ENCODE measurements at regions not wholly inside any gene's neighbourhood (a gene's known extent, or its start where the extent isn't known, plus 50 kb on each side); places are given as distances from the start of the nearest gene placed in this dataset.
"Not testable (repeated sequence)": the region's sequence is repeated elsewhere in the genome, so short reads cannot be mapped to it uniquely, and the experiment has no call there.

DNA sequence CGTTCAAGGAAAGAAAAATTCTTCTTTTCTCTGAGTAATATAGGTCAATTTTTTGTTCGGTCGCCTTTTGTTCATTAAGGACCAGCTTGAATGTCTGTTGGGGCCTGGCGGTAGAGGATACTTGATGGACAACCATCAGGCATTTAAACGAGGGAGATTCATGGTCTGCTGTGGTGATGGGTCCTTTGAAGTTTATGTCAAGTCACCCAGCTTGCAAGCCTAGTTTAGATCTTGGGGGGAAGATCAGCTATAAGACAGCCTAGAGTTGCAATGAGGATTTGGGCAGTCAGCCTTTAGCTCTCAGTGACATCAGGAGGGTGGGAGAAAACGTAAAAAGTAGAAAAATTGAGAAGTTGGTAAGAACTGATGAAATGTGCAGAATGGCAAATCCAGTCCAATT is 80.2 kb upstream of the SPRY4 start:
- DNase-seq (ENCODE audit: low read depth): no peak

DNA sequence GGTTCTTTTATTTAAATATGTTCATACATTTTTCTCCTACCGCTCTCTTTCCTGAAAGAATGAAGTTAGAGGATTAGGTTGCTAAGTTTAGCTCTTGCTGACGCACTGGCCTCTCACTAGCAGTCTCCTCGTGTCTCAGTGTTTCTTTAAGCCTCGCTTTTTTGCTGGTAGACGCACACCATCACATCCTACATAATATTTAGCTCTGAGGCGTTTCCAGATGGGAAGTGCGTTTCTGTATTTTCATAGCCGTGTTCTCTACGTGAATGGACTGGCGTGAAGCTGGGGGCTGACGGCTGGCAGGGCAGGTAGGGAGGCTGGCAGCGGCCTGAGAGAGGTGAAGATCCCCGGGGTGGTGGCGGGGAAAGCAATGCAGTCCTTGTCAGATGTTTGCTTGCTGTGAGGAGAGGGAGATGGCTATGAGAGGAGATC is 79.2 kb upstream of the SPRY4 start:
- DNase-seq (ENCODE audit: low read depth): no peak

- DNase-seq (ENCODE audit: low read depth): no peak
Measured at GRCh38 chr5:142403583-142403982, 78.8 kb upstream of the SPRY4 start.

DNA sequence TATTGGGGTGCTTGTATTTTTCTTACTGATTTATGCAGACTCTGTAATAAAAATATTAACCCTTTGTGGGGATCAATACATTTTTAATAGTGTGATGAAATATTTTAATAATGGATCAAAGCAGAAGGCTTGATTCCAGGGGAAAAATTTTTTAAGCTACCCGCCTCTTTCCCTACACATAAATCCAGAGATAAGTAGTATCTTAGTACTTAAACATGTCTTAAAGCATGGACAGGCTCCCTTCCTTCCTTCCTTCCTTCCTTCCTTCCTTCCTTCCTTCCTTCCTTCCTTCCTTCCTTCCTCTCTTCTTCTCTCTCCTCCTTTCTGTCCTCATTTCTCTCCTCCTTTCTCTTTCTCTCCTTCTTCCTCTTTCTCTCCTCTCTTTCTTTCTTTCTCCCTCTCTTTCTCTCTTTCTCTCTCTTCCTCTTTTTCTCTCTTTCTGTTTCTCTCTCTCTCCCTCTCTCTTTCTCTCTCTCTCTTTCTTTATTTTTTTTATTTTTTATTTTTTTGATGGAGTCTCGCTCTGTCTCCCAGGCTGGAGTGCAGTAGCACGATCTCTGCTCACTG is 78.0 kb upstream of the SPRY4 start:
- DNase-seq (ENCODE audit: low read depth): no peak

GRCh38 chr5:142400415-142400814 is 75.6 kb upstream of the SPRY4 start:
- DNase-seq (ENCODE audit: low read depth): no peak

DNA sequence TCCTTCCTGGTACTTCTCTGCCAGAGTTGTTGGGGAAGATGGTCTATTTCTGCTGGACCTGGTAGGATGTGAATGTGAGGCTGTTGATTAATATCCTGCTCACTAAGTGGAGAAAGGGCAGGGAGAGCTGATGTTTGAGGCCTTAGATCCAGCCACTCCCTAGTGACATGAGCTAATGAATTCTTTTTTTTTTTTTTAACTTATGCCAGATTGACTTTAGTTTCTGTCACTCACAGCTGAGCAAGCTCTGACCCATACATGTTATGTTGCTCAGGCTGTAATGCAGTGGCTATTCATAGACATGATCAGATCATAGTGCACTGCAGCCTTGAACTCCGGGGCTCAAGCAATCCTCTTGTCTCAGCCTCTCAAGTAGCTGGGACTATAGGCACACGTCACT is 75.1 kb upstream of the SPRY4 start:
- no peak for DNase-seq (ENCODE audit: low read depth)

- DNase-seq (ENCODE audit: low read depth): no peak
Measured at GRCh38 chr5:142398730-142399055, 73.9 kb upstream of the SPRY4 start.

GRCh38 chr5:142398011-142398729 is 73.3 kb upstream of the SPRY4 start:
- DNase-seq (ENCODE audit: low read depth): not testable (repeated sequence)

- no peak for DNase-seq (ENCODE audit: low read depth)
Measured at GRCh38 chr5:142397178-142397577, 72.4 kb upstream of the SPRY4 start.

DNA sequence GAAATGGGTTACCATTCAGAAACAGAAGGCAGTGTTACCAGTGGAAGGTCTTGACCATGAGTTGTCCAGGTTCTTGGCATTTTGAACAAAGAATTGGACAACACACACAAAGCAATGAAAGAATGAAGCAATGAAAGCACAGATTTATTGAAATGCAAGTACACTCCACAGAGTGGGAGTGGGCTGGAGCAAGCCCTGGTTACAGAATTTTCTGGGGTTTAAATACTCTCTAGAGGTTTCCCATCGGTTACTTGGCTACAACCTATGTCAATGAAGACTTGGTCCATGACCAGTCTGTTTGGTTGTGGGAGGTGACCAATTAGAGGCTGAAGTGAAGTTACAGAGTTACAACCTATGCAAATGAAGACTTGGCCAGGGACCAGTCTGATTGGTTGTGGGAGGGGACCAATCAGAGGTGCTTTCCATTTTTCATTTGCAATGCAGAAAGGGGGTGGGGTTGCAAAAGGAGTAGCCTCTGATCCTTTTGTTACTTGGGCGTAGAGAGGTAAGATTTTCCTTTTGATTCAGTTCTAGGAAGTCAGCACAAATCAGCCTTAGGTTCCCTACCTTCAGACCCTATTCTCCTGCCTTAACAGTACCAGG is 71.7 kb upstream of the SPRY4 start:
- no peak for DNase-seq (ENCODE audit: low read depth)

- DNase-seq (ENCODE audit: low read depth): no peak
Measured at GRCh38 chr5:142395334-142395733, 70.5 kb upstream of the SPRY4 start.

DNA sequence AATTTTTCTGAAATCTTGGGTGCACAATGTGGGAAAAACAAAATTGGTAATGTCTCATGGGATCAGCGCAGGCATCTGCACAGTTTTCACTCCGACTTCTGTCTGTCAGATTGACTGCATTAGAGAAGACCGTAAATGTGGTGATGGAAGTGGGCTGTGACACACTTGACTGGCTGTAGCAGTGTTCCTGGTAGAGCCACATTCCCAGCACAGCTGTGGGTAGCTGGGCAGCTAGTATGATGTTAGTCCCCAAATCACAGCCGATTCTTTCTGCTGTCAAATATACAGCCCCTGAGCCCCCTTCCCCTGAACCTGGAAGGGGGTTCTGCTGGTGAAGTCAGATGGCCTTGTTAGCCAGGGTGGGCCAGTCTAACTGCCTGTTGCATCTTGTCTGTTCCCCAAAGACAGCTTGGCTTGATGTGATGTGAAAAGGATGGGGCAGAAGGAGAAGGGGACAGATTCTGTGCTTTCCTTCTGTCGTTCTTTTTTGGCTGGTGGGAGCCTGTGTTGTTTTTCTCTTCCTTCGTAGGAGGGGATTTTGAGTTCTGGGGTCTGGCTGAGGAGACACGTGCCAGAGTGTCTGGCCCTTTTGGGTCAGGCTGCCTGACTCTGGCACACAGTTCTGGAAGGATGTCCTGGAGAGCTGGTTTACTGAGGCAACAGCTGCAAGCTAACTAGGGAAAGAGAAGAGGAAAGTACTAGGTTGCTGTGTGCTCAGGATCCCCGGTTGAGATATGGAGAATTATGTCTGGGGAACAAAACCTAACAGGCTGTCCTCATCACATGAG is 66.4 kb upstream of the SPRY4 start:
- no peak for DNase-seq (ENCODE audit: low read depth)

DNA sequence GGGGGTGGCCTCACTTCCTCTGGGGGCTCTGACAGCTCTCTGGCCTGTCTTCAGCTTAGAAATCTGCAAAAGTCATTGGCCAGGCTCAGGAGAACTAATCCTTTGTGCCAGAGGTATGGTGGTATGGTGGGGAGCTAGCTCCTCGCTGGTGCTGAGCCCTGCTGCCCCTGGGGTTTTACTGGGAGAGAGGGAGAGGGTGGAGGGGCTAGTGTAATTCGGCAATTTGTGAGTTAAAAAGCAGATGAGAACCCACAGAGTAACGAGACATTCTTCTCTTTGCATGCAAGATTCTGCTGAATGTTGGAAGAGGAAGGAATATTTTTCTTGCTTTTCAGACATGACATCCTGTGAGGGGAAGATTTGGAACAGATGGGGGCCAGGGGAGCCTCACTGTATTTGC is 65.5 kb upstream of the SPRY4 start:
- no peak for DNase-seq (ENCODE audit: low read depth)

DNA sequence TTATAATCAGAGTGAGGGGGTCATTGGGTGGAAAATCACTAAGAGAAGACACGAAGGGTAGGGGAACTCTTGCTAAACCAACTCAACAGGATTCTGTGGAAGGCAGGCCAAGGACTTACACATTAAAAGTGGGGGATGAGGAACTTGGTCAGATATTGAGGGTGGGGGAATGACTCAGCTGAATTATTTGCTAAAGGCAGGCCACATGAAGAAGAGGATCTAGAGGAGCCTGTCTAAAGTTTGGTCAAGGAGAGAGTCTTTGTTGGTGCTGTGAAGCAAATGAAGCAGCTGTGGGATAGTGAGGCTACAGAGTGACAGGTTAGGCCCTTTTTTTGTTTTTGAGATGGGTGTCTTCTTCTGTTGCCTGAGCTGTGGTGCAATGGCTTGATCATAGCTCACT is 63.9 kb upstream of the SPRY4 start:
- no peak for DNase-seq (ENCODE audit: low read depth)

DNA sequence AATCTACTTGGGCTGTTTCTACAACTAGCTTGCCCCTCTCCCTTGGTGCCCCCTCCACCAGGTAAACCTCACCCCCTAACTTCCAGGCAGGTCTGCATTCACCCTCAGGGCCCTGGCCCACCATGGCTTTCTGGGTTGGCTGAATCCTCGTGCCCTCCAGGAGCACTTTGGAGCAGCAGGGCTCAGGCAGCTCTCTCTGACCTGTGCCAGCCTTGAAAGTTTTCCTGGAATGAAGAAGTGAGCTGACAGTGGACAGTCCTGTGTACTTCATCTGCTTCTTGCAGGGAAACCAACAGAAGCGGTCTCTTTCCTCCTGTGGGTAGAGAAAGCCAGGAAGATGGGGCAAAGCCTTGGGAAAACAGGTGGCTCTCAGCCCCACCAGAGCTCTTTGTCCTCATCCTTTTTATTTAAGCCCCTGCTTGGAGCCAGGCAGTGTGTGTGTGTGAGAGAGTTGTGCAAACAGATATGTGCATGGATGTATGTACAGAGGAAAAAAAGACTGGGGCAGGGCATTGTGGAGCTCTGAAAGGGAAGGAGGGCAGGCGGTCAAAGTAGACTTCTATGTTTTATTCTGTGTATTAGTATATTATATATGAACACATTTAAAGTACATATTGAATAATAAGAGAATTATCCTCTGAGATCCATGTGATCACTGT is 62.3 kb upstream of the SPRY4 start:
- DNase-seq (ENCODE audit: low read depth): no peak

DNA sequence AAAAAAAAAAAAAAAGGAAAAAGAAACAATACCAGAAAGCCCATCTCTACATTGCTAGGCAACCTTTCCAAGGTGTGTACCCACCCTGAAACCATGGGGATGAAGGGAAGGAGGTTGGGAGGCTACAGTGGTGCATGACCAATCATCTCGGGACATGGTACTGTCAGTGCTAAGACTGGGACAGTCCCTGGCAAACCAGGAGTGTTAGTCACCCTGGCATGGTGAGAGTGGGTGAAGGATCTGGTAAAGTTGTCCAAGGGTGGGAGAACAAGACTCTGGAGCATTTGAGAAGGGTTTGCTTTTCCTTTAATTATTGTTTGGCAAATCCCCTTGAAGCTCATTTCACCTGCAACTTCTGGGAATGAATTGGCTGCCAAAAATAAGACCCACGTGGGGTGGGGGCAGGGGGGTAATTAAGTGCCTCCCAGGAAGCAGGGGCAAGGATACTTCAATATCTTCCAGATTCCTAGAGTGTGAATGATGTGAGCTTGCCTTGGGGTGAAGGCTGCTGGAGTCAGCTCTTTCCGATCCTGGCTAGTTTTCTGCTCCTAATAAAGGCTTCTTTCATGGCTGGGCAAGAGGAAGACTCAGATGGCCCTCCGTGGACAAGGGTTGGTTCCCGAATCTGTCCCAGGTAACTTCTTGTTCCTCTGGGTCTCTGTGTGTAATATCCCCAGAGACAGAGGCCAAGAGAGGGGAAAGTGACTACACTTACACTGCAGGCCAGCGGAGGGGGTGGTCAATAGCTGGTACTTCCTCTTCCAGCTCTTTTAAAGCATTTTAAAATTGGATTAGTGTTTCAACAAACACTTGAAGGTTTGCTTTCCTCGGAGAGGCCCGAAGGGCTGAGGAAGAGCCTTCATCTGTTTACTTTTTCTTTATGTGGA is 61.6 kb upstream of the SPRY4 start:
- no peak for DNase-seq (ENCODE audit: low read depth)

DNA sequence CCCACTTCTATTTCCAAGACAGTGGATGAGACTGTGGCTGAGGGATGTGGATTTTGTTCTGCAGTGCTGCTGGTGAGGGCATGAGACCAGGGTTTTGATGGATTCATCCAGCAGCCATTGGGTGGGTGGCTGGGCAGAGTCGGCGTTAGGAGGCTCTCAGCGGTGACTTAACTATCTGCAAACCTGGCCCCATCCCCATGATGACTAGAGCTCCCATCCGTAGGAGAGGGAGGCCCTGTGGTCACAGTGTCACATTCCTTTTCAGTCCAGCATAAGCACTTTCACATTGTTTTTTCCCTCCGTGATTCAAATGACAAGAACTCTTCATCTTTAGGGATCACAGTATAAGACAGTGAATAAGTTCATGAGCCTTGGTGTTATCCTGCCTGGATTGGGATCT is 60.4 kb upstream of the SPRY4 start:
- no peak for DNase-seq (ENCODE audit: low read depth)

DNA sequence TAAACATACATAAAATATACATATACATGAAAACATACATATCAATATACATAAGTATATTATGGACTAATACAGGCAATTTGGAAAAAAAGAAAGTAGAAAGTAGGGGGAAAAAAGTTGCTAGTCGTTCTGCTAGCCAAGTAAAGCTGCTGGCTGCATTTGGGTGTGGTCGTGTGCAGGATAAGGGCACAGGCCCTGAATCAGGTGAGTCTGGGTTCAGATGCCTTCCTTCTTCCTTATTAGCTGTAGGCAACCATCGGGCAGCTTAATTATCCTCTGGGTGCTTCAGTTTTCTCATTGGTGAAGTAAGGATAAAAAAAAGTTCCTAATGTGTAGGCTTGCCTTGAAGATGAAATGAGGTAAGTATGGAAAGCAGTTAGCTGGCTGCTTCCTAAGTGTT is 59.2 kb upstream of the SPRY4 start:
- no peak for DNase-seq (ENCODE audit: low read depth)

DNA sequence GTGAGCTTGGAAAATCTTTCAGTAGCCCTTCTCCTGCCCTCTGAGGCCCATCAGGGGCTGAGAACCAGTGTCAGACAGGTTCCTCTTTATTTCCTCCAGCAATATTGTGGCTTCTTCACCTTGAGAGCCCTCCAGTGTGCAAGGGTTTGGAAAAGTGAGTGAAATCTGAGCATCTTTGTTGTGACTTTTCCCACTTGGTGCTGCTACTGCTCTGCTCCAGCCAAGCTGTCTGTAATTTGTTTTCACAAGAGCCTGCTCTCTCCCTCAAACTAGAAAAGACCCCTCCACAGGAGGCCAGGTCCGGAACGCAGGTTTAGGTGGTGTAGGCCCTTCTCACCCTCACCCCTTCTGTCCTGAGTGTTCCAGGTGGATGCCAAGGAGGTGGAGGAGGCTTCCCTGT is 57.4 kb upstream of the SPRY4 start:
- DNase-seq (ENCODE audit: low read depth): no peak

GRCh38 chr5:142378737-142379634 is 54.2 kb upstream of the SPRY4 start:
- DNase-seq (ENCODE audit: low read depth): no peak
